Cardiac muscle cell (in vitro differentiated cells and primary cell): ENCODE measurements at regions not wholly inside any gene's neighbourhood (a gene's known extent, or its start where the extent isn't known, plus 50 kb on each side); places are given as distances from the start of the nearest gene placed in this dataset.

ENCODE experiments used
- DNase-seq, 2 donors: peaks; one replicate each; pipeline versions ENCODE4 v3.0.0 to v3.0.0-alpha.2; 2010 to 2017; ENCODE audit warnings: low read depth in 1 of 2, low spot score in 1 of 2
- H3K27ac ChIP-seq: fragments of 200-600 bp; sonication (generic); 2 replicates; pipeline ENCODE4 v1.5.1; 2016
- H3K27me3 ChIP-seq: fragments of 200-600 bp; sonication (generic); 2 replicates; pipeline ENCODE4 v1.6.0; 2016; ENCODE audit warnings: control low read depth
- H3K36me3 ChIP-seq: fragments of 200-600 bp; sonication (generic); 2 replicates; pipeline ENCODE4 v1.5.1; 2016; ENCODE audit warnings: control low read depth
- H3K4me1 ChIP-seq: fragments of 200-600 bp; sonication (generic); 2 replicates; pipeline ENCODE4 v1.8.1; 2017; ENCODE audit warnings: low read depth, mild to moderate bottlenecking, mixed run types
- H3K4me3 ChIP-seq: fragments of 200-600 bp; sonication (generic); 2 replicates; pipeline ENCODE4 v1.5.1; 2016; ENCODE audit warnings: mild to moderate bottlenecking
- H3K9me3 ChIP-seq: fragments of 200-600 bp; sonication (generic); 2 replicates; pipeline ENCODE4 v1.5.1; 2017; ENCODE audit warnings: low read depth, mild to moderate bottlenecking, control low read depth
- CTCF ChIP-seq: IDR thresholded peaks from 2 replicates; pipeline ENCODE4 v1.5.1; 2012; ENCODE audit warnings: low read depth, mild to moderate bottlenecking, low read length

GRCh38 chr3:74564560-74564959 is 49.9 kb downstream of the CNTN3 start:
- Histone ChIP-seq H3K4me1 (no peaks in the 10 kb centered on the region), H3K36me3 (no peaks in the 10 kb centered on the region), H3K27ac (no peak overlapping the region), H3K27me3 (no peaks in the 10 kb centered on the region), H3K9me3 (no peaks in the 10 kb centered on the region), H3K4me3 (no peak overlapping the region)
- TF ChIP-seq CTCF, result no peak
- no peak for DNase-seq

- no peak for TF ChIP-seq CTCF
- DNase-seq, result no peak
- H3K9me3 ChIP-seq, result no peaks in the 10 kb centered on the region
- H3K4me1 ChIP-seq, result no peaks in the 10 kb centered on the region
- H3K4me3 ChIP-seq, result no peak overlapping the region
- H3K27ac ChIP-seq, result no peak overlapping the region
- no peaks in the 10 kb centered on the region for H3K27me3 ChIP-seq
- no peaks in the 10 kb centered on the region for H3K36me3 ChIP-seq
Observed at GRCh38 chr3:74562558-74563269, 51.7 kb downstream of the CNTN3 start.

- H3K36me3 ChIP-seq, result no peaks in the 10 kb centered on the region
- H3K27ac ChIP-seq, result no peak overlapping the region
- no peaks in the 10 kb centered on the region for H3K27me3 ChIP-seq
- H3K4me1 ChIP-seq, result no peaks in the 10 kb centered on the region
- peak in 1 of 2 donors; percentile 9 for DNase-seq
- H3K4me3 ChIP-seq, result no peak overlapping the region
- no peaks in the 10 kb centered on the region for H3K9me3 ChIP-seq
- TF ChIP-seq CTCF, result no peak
Observed at GRCh38 chr3:74561881-74562280, 52.6 kb downstream of the CNTN3 start.

GRCh38 chr3:74559261-74559660 is 55.2 kb downstream of the CNTN3 start:
- Histone ChIP-seq H3K27me3 (no peaks in the 10 kb centered on the region), H3K27ac (no peak overlapping the region), H3K9me3 (no peaks in the 10 kb centered on the region), H3K36me3 (no peaks in the 10 kb centered on the region), H3K4me3 (no peak overlapping the region), H3K4me1 (no peaks in the 10 kb centered on the region)
- no peak for TF ChIP-seq CTCF
- no peak for DNase-seq

- no peak for TF ChIP-seq CTCF
- Histone ChIP-seq H3K4me1 (no peaks in the 10 kb centered on the region), H3K27ac (no peak overlapping the region), H3K36me3 (no peaks in the 10 kb centered on the region), H3K27me3 (no peaks in the 10 kb centered on the region), H3K9me3 (no peaks in the 10 kb centered on the region), H3K4me3 (no peak overlapping the region)
- DNase-seq, result no peak
Observed at GRCh38 chr3:74550686-74551085, 63.8 kb downstream of the CNTN3 start.
